Ishikawa (cell line): ENCODE measurements at regions not wholly inside any gene's neighbourhood (a gene's known extent, or its start where the extent isn't known, plus 50 kb on each side); places are given as distances from the start of the nearest gene placed in this dataset.

Experiments used
- CEBPB ChIP-seq: IDR thresholded peaks from 2 replicates; pipeline ENCODE4 v1.6.1; 2012
- CREB1 ChIP-seq: IDR thresholded peaks from 2 replicates; pipeline ENCODE4 v1.6.1; 2012; ENCODE audit warnings: low read depth
- REST ChIP-seq: IDR thresholded peaks from 2 replicates; pipeline ENCODE4 v1.6.1; 2012; ENCODE audit warnings: low read depth, mild to moderate bottlenecking
- YY1 ChIP-seq: IDR thresholded peaks from 2 replicates; pipeline ENCODE4 v1.6.1; 2012; ENCODE audit warnings: low read depth

- TF ChIP-seq CREB1, result no peak
- no peak for TF ChIP-seq YY1
- TF ChIP-seq CEBPB, result no peak
- TF ChIP-seq REST, result no peak
Measured at GRCh38 chr3:59631482-59631881, 581.7 kb upstream of the CFAP20DC start.
